Astrocyte (in vitro differentiated cells and primary cell): ENCODE measurements at regions not wholly inside any gene's neighbourhood (a gene's known extent, or its start where the extent isn't known, plus 50 kb on each side); places are given as distances from the start of the nearest gene placed in this dataset.

Source experiments
- EZH2 ChIP-seq: IDR thresholded peaks from 2 replicates; pipeline ENCODE4 v1.6.1; 2012; ENCODE audit warnings: mild to moderate bottlenecking, low read length, inconsistent platforms; ENCODE audit not compliant: insufficient read depth
- TF ChIP-seq, protein P1 (sequence below): IDR thresholded peaks from 2 replicates; pipeline ENCODE4 v1.5.1; 2011; ENCODE audit warnings: low read depth, mild to moderate bottlenecking, inconsistent platforms, low read length, moderate library complexity; ENCODE audit not compliant: insufficient read depth

DNA sequence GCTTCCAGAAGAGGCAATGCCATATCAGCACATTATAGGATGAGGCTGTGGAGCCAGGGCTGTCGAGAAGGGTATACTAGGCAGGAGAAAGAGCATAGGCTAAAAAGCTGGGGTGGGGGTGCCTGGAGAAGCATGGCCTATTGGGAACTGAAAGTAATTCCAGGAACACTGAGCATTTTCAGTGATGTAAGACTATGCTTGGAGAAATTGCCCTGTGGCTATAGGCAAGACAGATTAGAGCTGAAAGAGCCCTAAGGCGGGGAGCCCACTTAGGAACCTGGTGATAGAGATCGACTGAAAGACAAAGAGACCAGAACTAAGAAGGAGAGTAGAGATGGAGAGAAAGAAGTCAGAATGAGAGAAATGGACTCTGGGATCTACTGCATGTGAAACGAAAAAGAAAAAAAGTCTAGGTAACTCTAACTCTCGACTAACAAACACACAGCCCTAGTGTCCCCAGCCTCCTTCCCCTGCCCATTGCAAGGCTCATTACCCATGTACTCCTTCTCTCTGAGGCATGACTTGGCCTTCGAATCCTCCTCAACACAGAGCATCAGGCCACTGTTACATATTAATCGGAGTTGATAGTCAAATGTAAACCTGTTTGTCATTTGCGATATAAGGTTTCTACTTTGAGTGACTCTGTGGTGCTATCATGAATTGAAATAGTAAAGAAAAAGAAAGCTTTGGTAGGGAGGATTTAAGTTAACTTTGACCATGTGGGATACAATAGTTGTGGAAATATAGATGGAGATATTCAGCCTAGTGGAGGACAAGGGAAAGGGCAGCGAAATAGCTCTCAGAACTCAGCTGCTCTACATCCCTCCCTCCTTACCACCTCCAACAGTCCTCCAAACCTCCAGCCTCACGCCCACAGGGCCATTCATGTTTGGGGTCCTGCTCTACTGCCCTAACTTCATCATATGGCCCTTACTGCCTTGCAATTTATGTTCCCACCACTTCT, 52.3 kb upstream of the BMAL1 start:
- TF ChIP-seq, protein P1, sequence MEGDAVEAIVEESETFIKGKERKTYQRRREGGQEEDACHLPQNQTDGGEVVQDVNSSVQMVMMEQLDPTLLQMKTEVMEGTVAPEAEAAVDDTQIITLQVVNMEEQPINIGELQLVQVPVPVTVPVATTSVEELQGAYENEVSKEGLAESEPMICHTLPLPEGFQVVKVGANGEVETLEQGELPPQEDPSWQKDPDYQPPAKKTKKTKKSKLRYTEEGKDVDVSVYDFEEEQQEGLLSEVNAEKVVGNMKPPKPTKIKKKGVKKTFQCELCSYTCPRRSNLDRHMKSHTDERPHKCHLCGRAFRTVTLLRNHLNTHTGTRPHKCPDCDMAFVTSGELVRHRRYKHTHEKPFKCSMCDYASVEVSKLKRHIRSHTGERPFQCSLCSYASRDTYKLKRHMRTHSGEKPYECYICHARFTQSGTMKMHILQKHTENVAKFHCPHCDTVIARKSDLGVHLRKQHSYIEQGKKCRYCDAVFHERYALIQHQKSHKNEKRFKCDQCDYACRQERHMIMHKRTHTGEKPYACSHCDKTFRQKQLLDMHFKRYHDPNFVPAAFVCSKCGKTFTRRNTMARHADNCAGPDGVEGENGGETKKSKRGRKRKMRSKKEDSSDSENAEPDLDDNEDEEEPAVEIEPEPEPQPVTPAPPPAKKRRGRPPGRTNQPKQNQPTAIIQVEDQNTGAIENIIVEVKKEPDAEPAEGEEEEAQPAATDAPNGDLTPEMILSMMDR, result no peak
- TF ChIP-seq EZH2, result no peak
